ENCODE measurements at regions not wholly inside any gene's neighbourhood (a gene's known extent, or its start where the extent isn't known, plus 50 kb on each side); places are given as distances from the start of the nearest gene placed in this dataset.

- no peak overlapping the region for H3K4me3 ChIP-seq (ENCODE audit: insufficient read depth, low read length, poor library complexity, severe bottlenecking)
- H3K27ac ChIP-seq (ENCODE audit: low read depth, low read length) = no peak overlapping the region
- H3K9me2 ChIP-seq (replicated peaks; ENCODE audit: insufficient read depth, low read length) = no peaks in the 10 kb centered on the region
- H3F3A ChIP-seq (ENCODE audit: insufficient read depth) = no peaks in the 10 kb centered on the region; the same call in 1 of the 2 replicates
- H3K27me3 ChIP-seq (ENCODE audit: low read length) = no peaks in the 10 kb centered on the region
- H3K79me2 ChIP-seq (ENCODE audit: insufficient read depth, low read length) = no peaks in the 10 kb centered on the region
- no peaks in the 10 kb centered on the region for H4K20me1 ChIP-seq (ENCODE audit: low read depth, low read length)
- H3K36me3 ChIP-seq (ENCODE audit: low read length) = no peaks in the 10 kb centered on the region
- H3K4me2 ChIP-seq (ENCODE audit: low read depth, low read length, poor library complexity, severe bottlenecking) = no peak overlapping the region
- H3K9ac ChIP-seq (ENCODE audit: low read length) = no peak overlapping the region
- TF ChIP-seq CTCF (IDR thresholded peaks at IDR 0.05; ENCODE audit: insufficient read depth, low read length, poor library complexity, severe bottlenecking) (no peak), EZH2phosphoT487 (conservative IDR thresholded peaks at IDR 0.05; ENCODE audit: low read length) (no peak)
- no peaks in the 10 kb centered on the region for H3K9me3 ChIP-seq (ENCODE audit: insufficient read depth, low read length)
- no peak overlapping the region for H2AFZ ChIP-seq (ENCODE audit: low read depth, low read length, severe bottlenecking)
Measured at GRCh38 chr1:192952646-192953045, 106.5 kb downstream of the UCHL5 start.

GRCh38 chr1:192954705-192955265, 104.4 kb downstream of the UCHL5 start:
- Histone ChIP-seq H3F3A (ENCODE audit: insufficient read depth) (no peaks in the 10 kb centered on the region; the same call in 1 of the 2 replicates), H4K20me1 (ENCODE audit: low read depth, low read length) (no peaks in the 10 kb centered on the region), H2AFZ (ENCODE audit: low read depth, low read length, severe bottlenecking) (no peak overlapping the region), H3K9ac (ENCODE audit: low read length) (no peak overlapping the region), H3K27ac (ENCODE audit: low read depth, low read length) (no peak overlapping the region), H3K36me3 (ENCODE audit: low read length) (no peaks in the 10 kb centered on the region), H3K9me2 (replicated peaks; ENCODE audit: insufficient read depth, low read length) (no peaks in the 10 kb centered on the region), H3K79me2 (ENCODE audit: insufficient read depth, low read length) (no peaks in the 10 kb centered on the region), H3K4me3 (ENCODE audit: insufficient read depth, low read length, poor library complexity, severe bottlenecking) (no peak overlapping the region), H3K4me2 (ENCODE audit: low read depth, low read length, poor library complexity, severe bottlenecking) (no peak overlapping the region), H3K27me3 (ENCODE audit: low read length) (no peaks in the 10 kb centered on the region), H3K9me3 (ENCODE audit: insufficient read depth, low read length) (no peaks in the 10 kb centered on the region)
- no peak for TF ChIP-seq CTCF (IDR thresholded peaks at IDR 0.05; ENCODE audit: insufficient read depth, low read length, poor library complexity, severe bottlenecking)
- no peak for TF ChIP-seq EZH2phosphoT487 (conservative IDR thresholded peaks at IDR 0.05; ENCODE audit: low read length)

GRCh38 chr1:192958350-192958749, 100.8 kb downstream of the UCHL5 start:
- Histone ChIP-seq H3K79me2 (ENCODE audit: insufficient read depth, low read length) (no peaks in the 10 kb centered on the region), H4K20me1 (ENCODE audit: low read depth, low read length) (no peaks in the 10 kb centered on the region), H3K4me3 (ENCODE audit: insufficient read depth, low read length, poor library complexity, severe bottlenecking) (no peak overlapping the region), H3K36me3 (ENCODE audit: low read length) (no peaks in the 10 kb centered on the region), H2AFZ (ENCODE audit: low read depth, low read length, severe bottlenecking) (no peak overlapping the region), H3K9ac (ENCODE audit: low read length) (no peak overlapping the region), H3K9me3 (ENCODE audit: insufficient read depth, low read length) (no peaks in the 10 kb centered on the region), H3K27me3 (ENCODE audit: low read length) (no peaks in the 10 kb centered on the region), H3K4me2 (ENCODE audit: low read depth, low read length, poor library complexity, severe bottlenecking) (no peak overlapping the region), H3F3A (ENCODE audit: insufficient read depth) (no peaks in the 10 kb centered on the region), H3K9me2 (replicated peaks; ENCODE audit: insufficient read depth, low read length) (no peaks in the 10 kb centered on the region), H3K27ac (ENCODE audit: low read depth, low read length) (no peak overlapping the region)
- TF ChIP-seq CTCF (IDR thresholded peaks at IDR 0.05; ENCODE audit: insufficient read depth, low read length, poor library complexity, severe bottlenecking) (no peak), EZH2phosphoT487 (conservative IDR thresholded peaks at IDR 0.05; ENCODE audit: low read length) (no peak)
